ENCODE measurements at regions not wholly inside any gene's neighbourhood (a gene's known extent, or its start where the extent isn't known, plus 50 kb on each side); places are given as distances from the start of the nearest gene placed in this dataset.
"Not testable (repeated sequence)": the region's sequence is repeated elsewhere in the genome, so short reads cannot be mapped to it uniquely, and the experiment has no call there.

- peaks cover 0 to 1% (median 0%) of the 10 kb centered on the region in 3 donors for H3K36me3 Mint-ChIP-seq
- H3K27ac Mint-ChIP-seq: no peak overlapping the region
These were observed 307.6 kb upstream of the TNC start for GRCh38 chr9:115425601-115426000.

GRCh38 chr9:115437418-115437817 is 319.5 kb upstream of the TNC start:
- DNase-seq: no peak
- no peak overlapping the region for H3K4me3 Mint-ChIP-seq
- no peaks in the 10 kb centered on the region for H3K36me3 Mint-ChIP-seq
- H3K4me1 Mint-ChIP-seq: no peaks in the 10 kb centered on the region
- no peak overlapping the region for H3K27ac Mint-ChIP-seq
- peaks cover 0 to 18% (median 2%) of the 10 kb centered on the region in 6 donors for H3K9me3 Mint-ChIP-seq
- H3K27me3 Mint-ChIP-seq (ENCODE audit: low read depth in 3 of 3): peaks cover 0 to 2% (median 2%) of the 10 kb centered on the region in 3 donors

More at GRCh38 chr9:115425601-115426000, 307.6 kb upstream of the TNC start:
- Mint-ChIP-seq H3K4me1 (no peaks in the 10 kb centered on the region), H3K9me3 (peaks cover 5 to 18% (median 11%) of the 10 kb centered on the region in 6 donors), H3K4me3 (no peak overlapping the region), H3K27me3 (ENCODE audit: low read depth in 3 of 3) (no peaks in the 10 kb centered on the region)
- DNase-seq: no peak

GRCh38 chr9:115439641-115440040 is 321.7 kb upstream of the TNC start:
- peaks cover 0 to 19% (median 3%) of the 10 kb centered on the region in 6 donors for H3K9me3 Mint-ChIP-seq
- no peaks in the 10 kb centered on the region for H3K36me3 Mint-ChIP-seq
- no peak overlapping the region for H3K27ac Mint-ChIP-seq
- H3K4me1 Mint-ChIP-seq: no peaks in the 10 kb centered on the region
- no peak for DNase-seq
- H3K4me3 Mint-ChIP-seq: no peak overlapping the region
- peaks cover 2% of the 10 kb centered on the region in 3 donors for H3K27me3 Mint-ChIP-seq (ENCODE audit: low read depth in 3 of 3)

DNA sequence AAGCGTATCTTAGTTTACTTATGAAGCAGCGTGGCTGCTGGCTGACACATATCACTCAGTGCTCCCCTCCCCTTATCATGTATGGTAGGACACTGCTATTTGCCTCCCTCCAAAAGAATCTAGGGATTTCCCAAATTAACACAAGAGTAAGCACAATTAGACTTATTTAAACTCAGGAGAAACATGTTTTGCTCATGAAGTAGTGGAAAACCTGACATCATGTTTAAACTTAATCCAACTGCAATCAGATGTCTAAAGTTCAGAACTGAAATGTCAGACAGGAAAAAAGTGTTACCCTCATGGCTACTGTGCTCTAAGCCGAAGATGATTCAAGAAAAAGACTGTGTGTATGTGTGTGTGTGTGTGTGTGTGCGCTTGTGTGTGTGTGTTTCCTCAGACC is 324.1 kb upstream of the TNC start:
- Mint-ChIP-seq H3K4me3 (no peak overlapping the region), H3K27ac (no peak overlapping the region)

GRCh38 chr9:115443890-115444289 is 325.9 kb upstream of the TNC start:
- Mint-ChIP-seq H3K27me3 (ENCODE audit: low read depth in 3 of 3) (peaks cover 0 to 2% (median 2%) of the 10 kb centered on the region in 3 donors), H3K36me3 (no peaks in the 10 kb centered on the region), H3K27ac (no peak overlapping the region), H3K9me3 (peaks cover 0 to 17% (median 2%) of the 10 kb centered on the region in 6 donors), H3K4me1 (no peaks in the 10 kb centered on the region), H3K4me3 (no peak overlapping the region)
- no peak for DNase-seq

More for the DNA sequence above, 324.1 kb upstream of the TNC start:
- Mint-ChIP-seq H3K4me1 (no peaks in the 10 kb centered on the region), H3K27me3 (ENCODE audit: low read depth in 3 of 3) (peaks cover 2% of the 10 kb centered on the region in 3 donors), H3K9me3 (peaks cover 0 to 19% (median 3%) of the 10 kb centered on the region in 6 donors), H3K36me3 (no peaks in the 10 kb centered on the region)
- no peak for DNase-seq

DNA sequence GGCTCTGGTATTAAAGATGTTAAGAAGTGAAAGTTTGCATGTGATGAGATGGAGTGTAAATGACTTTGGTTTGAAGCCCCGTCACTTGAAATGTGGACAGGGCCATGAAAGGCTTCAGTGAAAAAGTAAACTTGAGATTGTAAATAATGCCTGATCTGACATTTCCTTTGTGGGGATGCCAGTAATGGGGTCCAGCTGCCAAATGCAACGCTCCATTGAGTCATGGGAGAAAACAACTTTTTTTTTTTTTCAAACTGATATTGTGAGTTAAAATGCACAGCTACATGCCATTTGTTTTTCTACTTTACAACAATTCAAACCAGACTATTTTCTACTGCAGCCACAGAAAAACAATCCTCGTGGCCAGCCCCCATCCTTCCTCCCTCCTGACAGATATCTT is 327.0 kb upstream of the TNC start:
- no peaks in the 10 kb centered on the region for H3K4me1 Mint-ChIP-seq
- peaks cover 0 to 7% (median 2%) of the 10 kb centered on the region in 6 donors for H3K9me3 Mint-ChIP-seq
- H3K27me3 Mint-ChIP-seq (ENCODE audit: low read depth in 3 of 3): peaks cover 2 to 3% (median 2%) of the 10 kb centered on the region in 3 donors
- no peak overlapping the region for H3K4me3 Mint-ChIP-seq
- no peak overlapping the region for H3K27ac Mint-ChIP-seq
- no peaks in the 10 kb centered on the region for H3K36me3 Mint-ChIP-seq
- DNase-seq: no peak

GRCh38 chr9:115445655-115446054 is 327.7 kb upstream of the TNC start:
- DNase-seq: no peak
- peaks cover 2 to 3% (median 2%) of the 10 kb centered on the region in 3 donors for H3K27me3 Mint-ChIP-seq (ENCODE audit: low read depth in 3 of 3)
- H3K36me3 Mint-ChIP-seq: no peaks in the 10 kb centered on the region
- H3K4me3 Mint-ChIP-seq: no peak overlapping the region
- peaks cover 0 to 6% (median 2%) of the 10 kb centered on the region in 6 donors for H3K9me3 Mint-ChIP-seq
- no peak overlapping the region for H3K27ac Mint-ChIP-seq
- no peaks in the 10 kb centered on the region for H3K4me1 Mint-ChIP-seq

- H3K9me3 Mint-ChIP-seq: peaks cover 0 to 17% (median 5%) of the 10 kb centered on the region in 6 donors
- no peak overlapping the region for H3K4me3 Mint-ChIP-seq
- no peak for DNase-seq
- no peaks in the 10 kb centered on the region for H3K36me3 Mint-ChIP-seq
- H3K27me3 Mint-ChIP-seq (ENCODE audit: low read depth in 3 of 3): peaks cover 0 to 2% (median 0%) of the 10 kb centered on the region in 3 donors
- H3K4me1 Mint-ChIP-seq: no peaks in the 10 kb centered on the region
- no peak overlapping the region for H3K27ac Mint-ChIP-seq
These were observed 338.6 kb upstream of the TNC start for GRCh38 chr9:115456515-115456914.

DNA sequence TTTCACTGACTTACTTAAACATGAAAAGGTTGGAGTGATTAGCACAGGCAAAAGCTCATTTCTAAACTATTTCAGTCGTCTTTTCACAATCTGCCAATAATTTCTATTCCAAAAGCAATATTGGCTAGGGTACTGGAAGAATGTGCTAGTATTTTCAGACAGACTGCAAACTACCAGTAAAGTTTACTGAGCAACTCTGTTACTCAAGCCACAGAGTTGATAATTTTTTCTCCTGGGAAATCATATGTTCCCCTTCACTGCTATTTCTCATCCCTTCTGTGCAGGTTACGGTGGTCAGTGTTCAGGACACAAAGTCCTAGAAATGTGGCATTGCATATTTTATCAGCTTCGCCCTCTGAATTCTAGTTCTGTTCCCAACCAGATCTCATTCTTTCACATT is 343.3 kb upstream of the TNC start:
- H3K36me3 Mint-ChIP-seq: no peaks in the 10 kb centered on the region
- no peak overlapping the region for H3K27ac Mint-ChIP-seq
- H3K4me3 Mint-ChIP-seq: no peak overlapping the region
- no peaks in the 10 kb centered on the region for H3K4me1 Mint-ChIP-seq
- no peak for DNase-seq
- peaks cover 0 to 10% (median 5%) of the 10 kb centered on the region in 6 donors for H3K9me3 Mint-ChIP-seq
- H3K27me3 Mint-ChIP-seq (ENCODE audit: low read depth in 3 of 3): peaks cover 0 to 2% (median 0%) of the 10 kb centered on the region in 3 donors

GRCh38 chr9:115462623-115463022 is 344.7 kb upstream of the TNC start:
- peaks cover 0 to 14% (median 4%) of the 10 kb centered on the region in 6 donors for H3K9me3 Mint-ChIP-seq
- H3K27ac Mint-ChIP-seq: no peak overlapping the region
- no peaks in the 10 kb centered on the region for H3K4me1 Mint-ChIP-seq
- DNase-seq: no peak
- H3K36me3 Mint-ChIP-seq: no peaks in the 10 kb centered on the region
- no peaks in the 10 kb centered on the region for H3K27me3 Mint-ChIP-seq (ENCODE audit: low read depth in 3 of 3)
- no peak overlapping the region for H3K4me3 Mint-ChIP-seq

GRCh38 chr9:115466756-115467155 is 348.8 kb upstream of the TNC start:
- peaks cover 0 to 18% (median under 1%) of the 10 kb centered on the region in 6 donors for H3K9me3 Mint-ChIP-seq
- no peak overlapping the region for H3K4me3 Mint-ChIP-seq
- no peaks in the 10 kb centered on the region for H3K4me1 Mint-ChIP-seq
- H3K27ac Mint-ChIP-seq: no peak overlapping the region
- H3K27me3 Mint-ChIP-seq (ENCODE audit: low read depth in 3 of 3): peaks cover 0 to 4% (median 0%) of the 10 kb centered on the region in 3 donors
- no peaks in the 10 kb centered on the region for H3K36me3 Mint-ChIP-seq
- no peak for DNase-seq

- H3K4me3 Mint-ChIP-seq: no peak overlapping the region
- H3K27ac Mint-ChIP-seq: no peak overlapping the region
- no peaks in the 10 kb centered on the region for H3K4me1 Mint-ChIP-seq
- no peaks in the 10 kb centered on the region for H3K36me3 Mint-ChIP-seq
- H3K27me3 Mint-ChIP-seq (ENCODE audit: low read depth in 3 of 3): peaks cover 0 to 4% (median 0%) of the 10 kb centered on the region in 3 donors
- H3K9me3 Mint-ChIP-seq: peaks cover 0 to 18% (median under 1%) of the 10 kb centered on the region in 6 donors
- no peak for DNase-seq
These were observed 351.9 kb upstream of the TNC start for GRCh38 chr9:115469841-115470240.

DNA sequence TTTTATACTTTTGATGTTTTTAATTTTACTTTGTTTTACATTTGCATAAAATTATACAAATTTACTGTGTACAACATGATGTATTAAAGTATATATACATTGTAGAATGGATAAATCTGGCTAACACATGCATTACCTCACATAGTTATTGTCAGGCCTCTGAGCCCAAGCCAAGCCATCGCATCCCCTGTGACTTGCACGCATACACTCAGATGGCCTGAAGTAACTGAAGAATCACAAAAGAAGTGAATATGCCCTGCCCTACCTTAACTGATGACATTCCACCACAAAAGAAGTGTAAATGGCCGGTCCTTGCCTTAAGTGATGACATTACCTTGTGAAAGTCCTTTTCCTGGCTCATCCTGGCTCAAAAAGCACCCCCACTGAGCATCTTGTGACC is 355.1 kb upstream of the TNC start:
- not testable (repeated sequence) for H3K27me3 Mint-ChIP-seq (ENCODE audit: low read depth in 3 of 3); H3K9me3 Mint-ChIP-seq; H3K4me1 Mint-ChIP-seq; H3K36me3 Mint-ChIP-seq; H3K27ac Mint-ChIP-seq; H3K4me3 Mint-ChIP-seq; DNase-seq

DNA sequence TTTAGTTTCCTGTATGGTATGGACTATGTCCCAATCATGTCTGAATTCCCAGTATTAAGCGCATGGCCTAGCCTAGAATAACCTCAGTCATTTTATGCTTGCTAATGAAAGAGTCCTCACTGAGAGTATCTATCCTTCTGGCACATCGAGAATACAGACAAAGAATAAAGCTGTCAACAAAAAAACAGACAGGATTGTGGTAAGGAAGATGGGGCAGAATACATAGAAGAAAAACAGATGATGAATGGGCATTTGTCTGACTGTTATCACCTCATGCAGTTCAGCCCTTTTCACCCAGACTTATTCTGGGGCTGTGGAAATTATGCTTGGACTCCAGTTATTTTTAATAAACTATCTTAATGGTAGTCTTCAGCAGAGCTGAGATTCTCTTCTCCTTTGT is 363.8 kb upstream of the TNC start:
- DNase-seq: no peak
- H3K27me3 Mint-ChIP-seq (ENCODE audit: low read depth in 3 of 3): peaks cover 0 to 4% (median 0%) of the 10 kb centered on the region in 3 donors
- H3K36me3 Mint-ChIP-seq: no peaks in the 10 kb centered on the region
- H3K27ac Mint-ChIP-seq: no peak overlapping the region
- H3K4me1 Mint-ChIP-seq: no peaks in the 10 kb centered on the region
- H3K9me3 Mint-ChIP-seq: peaks cover 0 to 4% (median 0%) of the 10 kb centered on the region in 6 donors
- H3K4me3 Mint-ChIP-seq: no peak overlapping the region

- Mint-ChIP-seq H3K4me3 (no peak overlapping the region), H3K4me1 (no peaks in the 10 kb centered on the region), H3K36me3 (no peaks in the 10 kb centered on the region), H3K27me3 (ENCODE audit: low read depth in 3 of 3) (peaks cover 0 to 4% (median 0%) of the 10 kb centered on the region in 3 donors), H3K9me3 (peaks cover 0 to 4% (median 0%) of the 10 kb centered on the region in 6 donors), H3K27ac (no peak overlapping the region)
- no peak for DNase-seq
These were observed 364.8 kb upstream of the TNC start for GRCh38 chr9:115482747-115483146.
